GM18519 (cell line): ENCODE measurements at regions not wholly inside any gene's neighbourhood (a gene's known extent, or its start where the extent isn't known, plus 50 kb on each side); places are given as distances from the start of the nearest gene placed in this dataset.
"Not testable (repeated sequence)": the region's sequence is repeated elsewhere in the genome, so short reads cannot be mapped to it uniquely, and the experiment has no call there.

Experiments
- ATAC-seq: cut with Tn5 transposase; IDR thresholded peaks from one replicate; pipeline ENCODE4 v1.9.1; 2021; ENCODE audit warnings: mild to moderate bottlenecking, moderate library complexity; ENCODE audit not compliant: unreplicated experiment, low FRiP score

DNA sequence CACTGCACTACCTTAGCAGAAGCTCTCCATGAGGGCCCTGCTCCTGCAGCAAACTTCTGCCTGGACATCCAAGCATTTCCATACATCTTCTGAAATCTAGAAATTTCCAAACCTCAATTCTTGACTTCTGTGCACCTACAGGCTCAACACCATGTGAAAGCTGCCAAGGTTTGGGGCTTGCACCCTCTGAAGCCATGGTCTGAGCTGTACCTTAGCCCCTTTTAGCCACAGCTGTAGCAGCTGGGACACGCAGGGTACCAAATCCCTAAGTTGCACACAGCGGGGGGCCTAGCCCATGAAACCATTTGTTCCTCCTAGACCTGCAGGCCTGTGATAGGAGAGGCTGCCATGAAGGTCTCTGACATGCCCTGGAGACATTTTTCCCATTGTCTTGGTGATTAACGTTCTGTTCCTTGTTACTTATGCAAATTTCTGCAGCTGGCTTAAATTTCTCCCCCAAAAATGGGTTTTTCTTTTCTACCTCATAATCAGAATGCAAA lies 102.7 kb downstream of the EN1 start:
- ATAC-seq: not testable (repeated sequence)

DNA sequence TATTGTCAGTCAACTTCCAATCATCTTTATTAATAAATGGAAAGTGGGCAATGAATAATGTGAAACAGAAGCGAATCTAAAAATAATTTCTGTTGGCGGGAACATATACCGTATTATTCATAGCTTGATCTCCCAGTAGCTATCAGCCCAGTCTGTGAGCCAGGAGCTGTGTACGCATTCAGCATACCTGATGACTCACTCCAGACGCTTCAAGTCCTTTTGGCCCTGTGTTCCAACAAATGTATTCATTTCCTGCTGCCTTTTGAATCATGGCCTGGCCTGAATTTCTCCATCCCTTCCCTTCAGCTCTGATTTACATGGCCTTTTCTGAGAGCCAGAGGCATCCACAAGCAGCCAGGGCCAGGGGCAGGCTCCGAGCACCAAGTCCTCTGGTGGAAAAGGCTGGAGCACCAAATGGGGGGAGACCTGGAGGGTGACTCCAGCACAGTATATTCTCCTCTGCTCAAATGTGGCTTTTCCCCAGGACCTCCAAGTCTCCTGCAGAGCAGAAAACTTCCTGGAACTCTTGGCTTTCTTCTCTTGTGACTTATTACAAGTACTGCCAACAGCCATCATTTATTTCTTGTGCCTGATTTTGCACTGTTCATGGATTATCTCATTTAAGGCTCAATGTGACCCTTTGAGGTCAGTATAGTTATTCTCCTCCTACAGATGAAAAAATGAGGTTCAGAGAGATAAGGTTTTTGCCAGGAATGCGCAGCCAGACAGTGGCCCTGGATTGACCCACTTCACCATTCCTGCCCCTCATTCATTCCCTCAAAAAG lies 108.7 kb downstream of the EN1 start:
- no peak for ATAC-seq

DNA sequence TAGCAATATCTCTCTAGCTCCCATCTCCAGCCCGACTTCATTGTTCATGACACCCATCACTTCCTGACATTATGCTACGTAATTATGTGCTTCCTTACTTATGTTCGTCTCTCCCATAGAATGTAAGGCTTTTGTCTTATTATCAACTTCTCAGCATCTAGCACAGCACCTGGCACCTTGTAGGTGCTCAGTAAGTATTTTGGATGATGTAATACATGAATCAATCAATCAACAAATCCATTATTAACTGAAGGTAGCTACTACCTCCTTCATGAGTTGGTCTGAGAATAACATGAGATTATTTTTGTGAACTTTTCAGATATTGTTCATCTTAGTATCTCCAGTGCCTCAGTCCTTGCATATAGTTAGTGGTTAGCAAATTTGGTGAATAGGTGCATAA lies 109.3 kb downstream of the EN1 start:
- ATAC-seq: no peak

DNA sequence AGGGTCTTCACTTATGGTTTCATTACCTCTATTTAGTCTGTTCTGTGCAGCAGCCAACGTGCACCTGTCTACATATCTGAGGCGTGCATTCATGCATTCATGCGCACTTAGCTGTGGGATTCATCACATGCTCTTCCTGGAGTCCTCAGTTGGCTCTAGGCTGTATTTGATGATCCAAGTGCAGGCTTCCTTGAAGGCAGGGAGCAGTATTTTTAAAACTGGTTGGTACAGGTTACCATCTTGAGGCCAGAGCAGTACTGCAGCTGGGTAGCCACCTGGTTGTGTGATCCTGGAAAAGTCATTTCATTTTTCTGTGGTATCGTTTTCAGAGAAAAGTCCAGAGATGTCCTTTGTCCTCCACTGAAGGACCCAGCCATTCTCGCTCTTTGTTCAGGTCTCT lies 109.8 kb downstream of the EN1 start:
- ATAC-seq: no peak

DNA sequence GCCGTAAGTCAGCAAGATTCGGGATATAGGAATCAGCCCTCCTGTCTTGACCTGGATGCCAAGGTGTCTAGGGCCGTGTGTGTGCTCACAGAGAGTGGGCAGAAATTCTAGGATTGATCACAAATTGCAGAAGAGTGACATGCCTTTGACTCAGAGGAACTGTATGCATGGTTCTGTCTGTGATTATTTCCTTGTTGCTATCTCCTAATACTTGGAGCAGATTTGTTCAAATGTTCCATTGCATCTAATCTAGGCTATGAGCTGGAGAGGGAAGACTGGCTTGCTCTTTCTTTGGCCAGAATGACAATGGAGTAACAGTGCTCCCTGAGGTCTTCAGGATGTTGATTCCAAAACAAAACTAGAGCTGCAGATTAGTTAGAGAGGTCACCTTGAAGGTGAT lies 115.0 kb downstream of the EN1 start:
- ATAC-seq: no peak

DNA sequence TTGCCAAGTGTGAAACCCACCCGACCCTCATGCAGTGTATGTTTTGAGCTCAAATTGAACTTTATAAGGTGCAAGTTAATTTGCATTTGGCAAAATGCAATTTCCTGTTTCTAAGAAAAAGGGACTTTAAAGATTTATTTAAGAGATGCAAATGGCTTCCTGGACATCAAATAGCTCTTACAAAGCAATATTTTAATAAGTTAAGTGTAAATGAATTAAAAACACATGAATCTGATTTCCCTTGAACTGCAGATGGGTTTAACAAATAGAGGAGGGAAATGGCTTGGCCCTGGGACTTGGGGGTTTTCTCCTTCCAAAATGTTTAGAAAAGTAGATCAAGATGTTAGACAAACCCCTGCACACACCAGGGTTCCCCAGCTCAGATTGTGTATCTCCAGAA lies 116.0 kb downstream of the EN1 start:
- no peak for ATAC-seq

DNA sequence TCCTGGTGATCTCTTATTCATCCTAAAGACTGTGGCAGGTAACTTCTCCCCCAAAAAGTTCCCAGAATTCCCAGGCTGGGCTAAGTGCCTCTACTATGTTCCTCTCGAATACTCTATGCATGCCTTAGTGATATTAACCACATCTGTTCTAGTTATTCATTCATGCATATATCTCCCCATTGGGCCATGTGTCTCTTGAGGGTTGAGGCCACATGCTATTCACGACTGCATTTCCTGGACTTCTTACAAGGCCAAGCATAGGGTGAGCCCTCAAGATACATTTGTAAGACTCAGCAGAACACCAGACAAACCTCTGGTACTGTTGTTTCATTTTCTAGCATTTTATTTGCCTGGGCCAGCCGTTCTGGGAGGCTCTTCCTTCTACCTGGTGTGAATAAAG lies 117.0 kb downstream of the EN1 start:
- no peak for ATAC-seq

DNA sequence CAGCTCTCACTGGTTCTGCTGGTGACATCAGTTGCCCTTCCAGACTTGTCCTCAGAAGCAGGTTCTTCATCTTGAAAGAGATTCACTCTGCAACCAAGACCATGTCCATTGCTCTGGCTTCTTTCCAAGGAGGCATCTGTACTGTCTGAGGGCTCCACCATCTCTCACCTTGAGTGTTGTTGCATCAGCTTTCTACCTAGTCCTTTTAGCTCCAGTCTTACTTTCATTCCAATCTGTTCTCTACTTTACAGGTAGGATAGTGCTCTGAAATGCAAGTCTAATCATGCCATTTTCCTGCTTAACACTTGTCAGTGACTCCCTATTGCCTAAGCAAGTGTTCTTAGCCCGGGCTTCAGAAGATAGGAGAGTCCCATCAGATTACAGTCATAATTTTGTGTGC lies 117.7 kb downstream of the EN1 start:
- no peak for ATAC-seq

DNA sequence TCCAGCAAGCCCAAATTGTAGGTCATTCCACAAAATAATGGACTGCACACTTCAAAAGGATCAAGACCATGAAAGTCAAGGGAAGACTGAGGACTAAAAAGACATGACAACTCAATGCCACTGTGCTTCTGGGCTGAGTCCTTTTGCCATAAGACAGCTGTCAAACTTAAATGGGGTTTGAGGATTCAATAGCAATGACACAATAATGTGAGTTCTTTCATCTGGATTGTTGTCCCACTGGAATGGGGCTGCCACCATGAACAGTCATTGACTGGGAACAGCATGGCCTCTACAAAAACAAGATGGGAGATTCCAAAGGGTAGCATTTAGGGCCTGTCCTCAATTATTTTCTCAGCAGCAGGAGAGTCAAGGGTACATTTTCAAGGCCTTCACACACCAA lies 118.5 kb downstream of the EN1 start:
- no peak for ATAC-seq

DNA sequence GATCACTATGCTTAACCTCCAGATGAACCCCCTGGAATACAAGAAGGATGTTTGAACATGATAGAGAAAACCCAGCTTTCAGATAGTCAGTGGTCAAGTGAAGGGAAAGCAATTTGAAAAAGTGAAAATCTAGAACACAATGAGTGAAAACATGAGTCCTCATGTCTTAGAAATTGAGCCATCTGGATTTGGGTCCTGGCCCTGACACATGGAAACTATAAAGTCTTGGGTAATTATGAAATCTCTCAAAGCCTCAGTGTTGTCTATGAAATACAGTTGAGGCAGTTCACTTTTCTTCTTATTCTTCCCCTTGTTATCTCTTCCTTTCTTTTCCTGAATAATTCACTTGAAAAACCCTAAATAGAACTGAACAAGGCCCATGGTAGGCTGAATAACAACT lies 120.6 kb downstream of the EN1 start:
- no peak for ATAC-seq

DNA sequence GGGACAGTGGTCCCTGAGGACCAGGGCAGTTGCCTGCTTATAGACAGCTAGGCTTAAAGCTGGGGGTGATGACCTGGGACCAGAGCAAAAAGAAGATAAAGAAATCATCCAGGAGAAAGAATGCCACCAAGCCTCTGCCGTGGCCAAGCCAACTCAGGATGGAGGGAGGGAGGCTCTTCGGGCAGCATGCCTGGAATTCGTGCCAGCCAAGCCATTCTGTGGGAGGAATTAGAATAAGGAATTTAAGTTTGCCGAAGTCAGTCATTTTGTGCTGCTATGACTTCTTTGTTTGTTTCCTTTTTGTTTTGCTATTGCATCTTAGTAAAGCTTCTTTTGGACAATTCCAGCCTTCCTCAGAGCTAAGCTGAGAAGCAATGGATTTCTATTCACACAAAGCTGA lies 124.1 kb downstream of the EN1 start:
- ATAC-seq: no peak

DNA sequence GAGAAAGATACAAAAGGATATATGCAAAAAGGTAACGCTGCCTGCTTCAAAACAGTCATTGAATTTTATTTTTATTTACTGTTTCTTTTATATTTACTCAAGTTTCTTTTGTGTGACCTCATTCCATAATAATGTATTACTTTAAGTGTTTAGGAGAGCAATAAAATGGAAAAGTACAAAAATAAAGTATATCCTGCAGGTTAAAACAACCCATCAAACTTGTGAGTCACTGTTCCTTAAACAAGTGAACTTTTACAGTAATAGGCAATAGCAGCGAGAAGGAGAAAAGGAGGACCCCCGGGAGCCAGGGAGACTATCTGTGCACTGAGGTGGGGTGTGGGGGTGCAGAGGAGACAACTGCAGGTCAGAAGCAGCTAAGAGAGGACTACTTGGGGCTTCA lies 124.5 kb downstream of the EN1 start:
- no peak for ATAC-seq

DNA sequence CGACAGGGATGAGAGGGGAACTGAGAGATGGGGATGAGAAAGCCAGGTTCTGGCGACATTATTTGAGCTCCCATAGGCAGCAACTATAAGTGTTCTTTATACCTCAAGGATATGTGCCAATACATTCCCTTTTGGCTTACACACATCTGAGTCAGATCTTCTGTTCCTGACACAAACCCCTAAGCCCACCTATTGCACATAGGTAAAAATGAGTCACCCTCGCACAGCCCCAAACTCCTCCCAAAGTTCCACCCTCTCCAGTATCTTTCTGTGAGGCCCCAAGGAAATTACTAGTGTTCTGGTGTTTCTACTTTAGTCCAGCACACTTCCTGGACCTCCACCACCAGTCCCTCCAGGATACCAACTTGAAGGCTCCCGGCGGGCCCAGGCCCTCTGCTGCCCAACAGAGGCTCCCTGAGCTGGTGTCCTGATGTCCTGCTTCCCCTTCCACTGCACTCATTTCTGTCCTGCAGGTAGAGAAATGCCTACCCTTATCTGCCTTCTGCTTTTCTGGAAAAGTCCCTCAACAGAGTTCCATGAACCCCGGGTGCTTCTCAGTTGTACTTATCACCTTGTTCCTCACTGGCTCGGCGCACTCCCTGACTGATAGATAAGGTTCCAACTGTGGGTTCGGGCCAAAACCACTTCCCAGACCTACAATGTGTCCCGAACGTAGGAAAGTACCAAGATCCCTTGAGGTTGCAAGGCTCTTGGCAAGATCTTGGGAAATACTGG lies 125.5 kb downstream of the EN1 start:
- ATAC-seq: no peak

DNA sequence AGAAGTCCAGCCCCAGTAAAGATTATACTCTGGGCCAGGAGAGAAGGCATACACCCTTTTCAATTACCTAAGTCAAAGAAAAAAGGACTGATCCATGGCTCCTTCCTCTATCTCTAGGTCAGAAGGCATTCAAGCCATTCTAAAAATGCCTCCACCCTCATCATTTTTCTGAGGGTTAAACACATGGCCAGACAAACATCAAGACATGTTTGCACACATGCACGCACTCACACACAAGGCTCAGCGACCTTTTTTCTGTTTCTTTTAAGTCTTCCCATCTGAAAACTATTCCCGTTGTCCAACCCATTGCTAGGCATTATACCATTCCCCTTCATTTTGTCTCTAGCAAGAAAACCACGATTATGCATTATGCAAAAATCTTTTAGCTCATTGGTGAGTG lies 126.6 kb downstream of the EN1 start:
- no peak for ATAC-seq

DNA sequence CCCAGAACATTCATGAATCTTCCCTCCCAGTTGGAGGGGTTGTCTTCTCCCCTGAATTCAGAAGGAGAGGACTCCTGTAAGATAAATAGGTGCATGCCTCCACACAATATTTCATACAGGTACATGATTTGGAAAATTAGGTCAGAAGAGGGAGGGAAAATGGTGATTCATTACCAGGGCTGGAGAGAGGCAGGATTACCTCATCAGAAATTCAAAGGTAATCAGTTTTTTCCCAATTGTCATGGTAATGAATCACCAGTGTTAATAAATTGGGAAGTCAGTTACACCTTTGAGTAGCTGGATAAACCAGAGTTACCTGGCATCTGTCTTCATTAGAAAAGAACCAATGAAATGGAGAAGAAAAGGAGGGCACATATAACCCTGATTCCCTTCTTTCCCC lies 128.5 kb downstream of the EN1 start:
- no peak for ATAC-seq

DNA sequence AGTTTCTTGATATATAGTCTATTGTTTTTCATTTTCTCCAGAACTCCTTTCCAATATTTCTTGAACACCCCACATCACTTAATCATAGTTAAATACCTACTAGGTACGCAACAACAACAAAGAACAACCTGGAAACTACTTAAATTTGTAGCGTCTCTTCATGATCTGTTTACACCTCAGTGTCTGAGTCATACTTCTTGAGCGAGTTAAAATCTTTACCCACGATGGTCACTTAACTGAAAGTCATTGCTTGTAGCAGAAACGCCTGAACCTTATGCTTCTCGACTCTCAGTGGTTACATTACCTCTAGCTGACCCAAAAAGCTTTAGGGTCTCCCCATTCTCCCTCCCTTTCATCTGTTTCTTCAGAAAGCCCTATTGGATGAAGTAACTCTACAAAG lies 131.3 kb downstream of the EN1 start:
- ATAC-seq: no peak

DNA sequence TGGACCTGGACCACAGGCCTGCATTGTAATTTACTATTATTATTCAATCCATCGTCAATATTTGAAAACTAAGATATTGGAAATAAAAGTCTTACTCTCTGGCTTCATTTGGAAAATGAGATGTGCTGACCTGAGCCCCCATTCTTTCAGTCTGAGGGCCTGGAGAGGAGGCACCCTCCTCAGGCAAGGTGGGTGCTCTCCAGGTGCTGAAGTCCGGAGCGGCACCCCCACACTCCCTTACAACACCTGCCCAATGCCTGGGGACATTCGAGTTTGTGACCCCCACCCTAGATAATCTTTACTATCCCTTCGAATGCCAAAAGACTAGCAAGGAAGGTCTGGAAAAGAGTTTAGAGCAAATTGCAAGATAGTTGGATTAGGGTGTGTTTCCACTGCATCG lies 133.3 kb downstream of the EN1 start:
- no peak for ATAC-seq

DNA sequence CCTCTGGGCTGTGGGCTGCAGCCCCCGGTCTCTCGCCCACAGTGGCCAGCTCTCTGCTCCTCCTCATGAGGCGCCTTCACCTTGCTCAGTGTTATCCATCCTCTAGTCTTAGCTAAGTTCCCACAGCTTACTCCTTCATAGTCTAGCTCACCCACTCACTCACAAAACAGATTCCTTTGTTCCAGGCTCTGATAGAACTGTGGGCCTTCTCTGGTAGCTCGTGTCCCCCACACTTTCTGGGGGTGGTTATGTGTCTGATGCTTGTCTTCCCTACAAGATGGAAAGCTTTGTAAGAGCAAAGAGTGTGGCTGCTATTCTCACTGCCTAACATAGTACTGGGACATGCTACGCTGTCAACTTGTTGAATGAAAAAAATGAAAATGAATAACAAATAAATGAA lies 135.8 kb downstream of the EN1 start:
- no peak for ATAC-seq

DNA sequence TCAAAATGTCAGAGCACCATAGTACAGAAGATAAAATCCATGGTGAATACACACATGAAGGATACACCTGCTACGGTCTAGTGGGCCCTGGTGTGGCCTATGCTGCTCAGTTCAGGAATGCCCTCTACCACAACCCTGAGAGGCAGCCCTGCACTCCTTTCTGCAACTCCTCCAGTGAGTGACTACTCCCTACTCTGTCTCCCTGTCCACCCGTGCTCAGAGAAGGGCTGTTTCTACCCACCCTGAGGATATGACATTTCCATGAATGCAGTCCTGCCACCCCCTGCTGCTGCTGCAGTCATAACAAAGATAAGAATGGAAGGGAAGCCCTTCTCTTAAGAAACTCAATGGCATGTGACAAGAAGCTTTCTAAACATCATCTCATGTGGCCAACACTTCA lies 137.0 kb downstream of the EN1 start:
- ATAC-seq: no peak

DNA sequence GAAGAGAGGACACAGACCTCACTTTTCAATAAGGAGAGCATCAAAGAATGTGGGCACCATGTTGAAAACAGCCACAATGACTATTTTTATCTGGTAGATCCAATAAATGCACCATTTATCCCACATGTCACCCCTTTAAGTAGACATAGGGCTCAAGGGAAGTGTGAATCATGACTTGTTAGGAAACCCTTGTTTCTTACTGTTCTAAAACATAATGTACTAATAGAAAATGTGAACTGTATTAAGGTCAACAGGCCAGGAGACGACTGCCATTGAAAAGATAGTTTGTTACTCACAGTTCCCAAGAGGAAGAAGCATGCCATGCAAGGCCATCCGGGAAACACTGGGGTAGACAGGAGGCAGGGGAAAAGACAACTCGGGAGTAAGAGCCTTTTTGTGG lies 137.7 kb downstream of the EN1 start:
- no peak for ATAC-seq

DNA sequence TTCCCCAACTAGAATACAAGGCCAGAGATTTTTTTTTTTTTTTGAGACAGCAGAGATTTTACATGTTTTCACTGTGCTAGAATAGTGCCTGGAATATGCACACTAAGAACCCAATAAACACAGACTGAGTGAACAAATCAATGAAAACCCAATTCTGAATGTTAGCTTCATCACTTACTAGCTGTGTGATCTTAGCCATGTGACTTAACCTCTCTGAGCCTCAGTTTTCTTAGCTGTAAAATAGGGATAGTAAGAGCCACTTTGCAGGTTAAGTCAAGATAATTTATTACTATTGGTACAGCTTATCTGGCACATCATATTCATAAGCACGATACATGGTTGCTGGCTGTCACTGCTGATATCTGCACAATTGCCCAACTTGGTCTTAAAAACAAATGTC lies 140.6 kb downstream of the EN1 start:
- no peak for ATAC-seq

DNA sequence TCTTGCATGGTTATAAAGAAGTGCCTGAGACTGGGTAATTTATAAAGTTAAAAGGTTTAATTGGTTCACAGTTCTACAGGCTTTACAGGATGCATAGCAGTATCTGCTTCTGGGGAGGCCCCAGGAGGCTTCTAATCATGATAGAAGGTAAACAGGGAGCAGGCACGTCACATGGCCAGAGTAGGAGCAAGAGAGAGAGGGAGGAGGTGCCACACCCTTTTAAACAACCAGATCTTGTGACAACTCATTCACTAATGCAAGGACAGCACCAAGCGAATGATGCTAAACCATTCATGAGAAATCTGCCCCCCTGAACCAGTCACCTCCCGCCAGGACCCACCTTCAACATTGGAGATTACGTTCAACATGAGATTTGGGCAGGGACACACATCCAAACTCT lies 141.1 kb downstream of the EN1 start:
- ATAC-seq: no peak
